Activated T-cell treated with anti-CD3 and anti-CD28 coated beads, Interleukin-2, amount 50 U/mL, for 1 hour (primary cell): ENCODE measurements at regions not wholly inside any gene's neighbourhood (a gene's known extent, or its start where the extent isn't known, plus 50 kb on each side); places are given as distances from the start of the nearest gene placed in this dataset.
"Not testable (repeated sequence)": the region's sequence is repeated elsewhere in the genome, so short reads cannot be mapped to it uniquely, and the experiment has no call there.

ENCODE experiments used
- DNase-seq: peaks from one replicate; pipeline ENCODE4 v3.0.0-alpha.2; 2020

DNA sequence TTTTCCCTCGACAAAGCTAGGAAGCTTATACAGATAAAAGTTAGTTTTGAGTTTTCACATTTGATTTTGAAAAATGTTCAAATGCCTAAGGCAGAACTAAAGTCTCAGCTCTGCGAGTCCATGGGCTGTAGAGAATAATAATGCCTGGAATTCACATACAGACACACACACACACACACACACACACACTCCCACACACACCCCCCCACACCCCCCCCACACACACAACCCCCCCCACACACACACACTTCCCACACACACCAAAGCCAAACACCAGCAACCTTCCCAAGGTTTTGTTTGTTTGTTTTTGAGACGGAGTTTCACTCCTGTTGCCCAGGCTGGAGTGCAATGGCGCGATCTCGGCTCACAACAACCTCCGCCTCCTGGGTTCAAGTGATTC is 62.8 kb upstream of the EIF5 start:
- no peak for DNase-seq

DNA sequence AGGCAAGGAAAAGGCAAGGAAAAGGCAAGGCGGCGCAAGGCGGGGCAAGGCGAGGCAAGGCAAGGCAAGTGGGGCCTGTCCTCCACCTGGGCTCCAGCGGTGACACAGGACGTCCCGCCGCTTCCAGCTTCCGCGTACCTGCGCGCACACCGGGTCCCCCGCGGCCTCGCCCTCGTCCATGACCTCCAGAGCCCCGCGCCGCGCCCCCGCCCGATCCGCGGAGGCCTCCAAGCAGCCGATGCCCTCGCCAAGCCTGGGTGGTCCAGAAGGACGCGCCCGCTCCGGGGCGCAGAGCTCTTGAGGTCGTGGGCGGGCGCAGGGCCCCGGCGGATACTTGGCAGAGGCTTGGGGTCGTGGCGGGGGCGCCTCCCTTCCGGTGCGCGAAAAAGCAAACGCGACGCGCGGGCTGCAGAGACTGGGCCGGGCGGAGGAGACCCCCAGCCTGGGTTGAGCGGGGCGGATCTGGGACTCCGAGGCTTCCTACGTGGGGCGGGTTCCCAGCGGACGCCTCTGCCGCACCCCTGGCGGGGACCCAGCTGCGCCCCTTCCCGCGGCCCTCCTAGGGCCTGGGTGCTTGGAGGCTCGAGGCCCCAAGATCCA is 60.8 kb upstream of the EIF5 start:
- DNase-seq, result no peak

DNA sequence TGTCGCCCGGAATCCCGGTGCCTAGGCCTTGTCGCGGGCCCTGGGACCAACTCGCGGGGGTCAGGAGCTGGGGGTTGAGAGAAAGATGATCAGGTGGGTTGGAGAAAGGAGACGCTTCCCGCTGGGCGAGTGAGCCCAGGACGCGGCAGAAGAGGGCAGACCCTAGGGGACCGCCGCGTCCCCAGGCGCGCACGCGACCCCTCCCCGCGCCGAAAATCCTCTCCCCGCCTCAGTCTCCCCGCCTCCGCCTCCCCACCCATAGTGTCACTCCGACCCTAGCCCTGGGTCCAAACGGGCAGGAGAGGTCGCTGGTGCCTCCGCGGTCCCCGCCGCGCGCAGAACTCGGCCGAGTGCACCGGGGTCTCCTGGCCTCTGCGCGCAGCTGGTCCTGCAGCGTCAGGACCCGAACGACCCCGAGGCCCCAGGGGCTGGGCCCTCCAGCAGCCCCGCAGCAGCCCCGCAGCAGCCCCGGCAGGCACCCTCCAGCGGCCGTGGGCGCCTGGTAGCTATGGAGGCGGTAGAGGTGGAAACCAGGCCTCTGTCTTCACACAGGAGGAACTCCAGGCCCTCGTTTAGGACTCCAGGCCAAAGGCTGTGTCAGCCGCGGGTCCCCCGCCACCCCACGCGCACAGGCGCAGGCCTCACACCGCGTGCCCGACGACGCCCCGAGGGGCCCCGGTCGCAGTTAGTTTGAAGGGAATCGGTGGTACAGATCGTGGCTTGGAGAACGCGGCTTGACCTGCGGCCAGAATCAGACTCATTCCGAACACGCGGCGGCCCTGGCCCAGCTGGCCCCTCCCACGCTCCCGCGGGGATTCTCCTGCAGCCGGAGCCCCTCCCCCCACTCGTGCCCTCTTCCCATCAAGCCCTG is 60.1 kb upstream of the EIF5 start:
- DNase-seq, result no peak

DNA sequence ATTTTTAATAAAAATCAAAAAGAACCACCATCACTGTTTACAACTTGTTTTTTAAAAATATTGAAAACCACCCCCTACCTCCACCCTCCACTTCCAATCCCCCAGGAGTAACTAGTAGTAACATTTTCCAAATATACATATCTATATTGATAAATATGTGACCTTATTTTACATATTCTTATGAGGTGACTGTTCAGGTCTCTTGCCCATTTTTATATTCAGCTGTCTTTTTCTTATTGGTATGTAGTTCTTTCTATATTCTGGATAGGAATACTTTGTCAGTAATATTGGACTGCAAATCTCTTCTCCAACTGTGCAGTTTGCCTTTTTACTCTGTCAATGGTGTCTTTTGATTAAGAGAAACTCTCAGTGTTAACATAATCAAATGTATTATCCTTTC is 59.0 kb upstream of the EIF5 start:
- DNase-seq, result no peak

DNA sequence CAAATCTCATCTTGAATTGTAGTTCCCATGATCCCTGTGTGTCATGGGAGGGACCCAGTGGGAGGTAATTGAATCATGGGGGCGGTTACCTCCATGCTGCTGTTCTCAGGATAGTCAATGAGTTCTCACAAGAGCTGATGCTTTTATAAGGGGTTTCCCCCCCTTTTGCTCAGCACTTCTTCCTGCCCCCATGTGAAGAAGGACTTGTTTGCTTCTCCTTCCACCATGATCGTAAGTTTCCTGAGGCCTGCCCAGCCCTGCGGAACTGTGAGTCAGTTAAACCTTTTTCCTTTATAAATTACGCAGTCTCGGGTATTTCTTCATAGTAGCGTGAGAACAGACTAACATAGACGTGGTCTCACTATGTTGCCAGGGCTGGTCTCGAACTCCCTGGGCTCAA is 56.1 kb upstream of the EIF5 start:
- no peak for DNase-seq

DNA sequence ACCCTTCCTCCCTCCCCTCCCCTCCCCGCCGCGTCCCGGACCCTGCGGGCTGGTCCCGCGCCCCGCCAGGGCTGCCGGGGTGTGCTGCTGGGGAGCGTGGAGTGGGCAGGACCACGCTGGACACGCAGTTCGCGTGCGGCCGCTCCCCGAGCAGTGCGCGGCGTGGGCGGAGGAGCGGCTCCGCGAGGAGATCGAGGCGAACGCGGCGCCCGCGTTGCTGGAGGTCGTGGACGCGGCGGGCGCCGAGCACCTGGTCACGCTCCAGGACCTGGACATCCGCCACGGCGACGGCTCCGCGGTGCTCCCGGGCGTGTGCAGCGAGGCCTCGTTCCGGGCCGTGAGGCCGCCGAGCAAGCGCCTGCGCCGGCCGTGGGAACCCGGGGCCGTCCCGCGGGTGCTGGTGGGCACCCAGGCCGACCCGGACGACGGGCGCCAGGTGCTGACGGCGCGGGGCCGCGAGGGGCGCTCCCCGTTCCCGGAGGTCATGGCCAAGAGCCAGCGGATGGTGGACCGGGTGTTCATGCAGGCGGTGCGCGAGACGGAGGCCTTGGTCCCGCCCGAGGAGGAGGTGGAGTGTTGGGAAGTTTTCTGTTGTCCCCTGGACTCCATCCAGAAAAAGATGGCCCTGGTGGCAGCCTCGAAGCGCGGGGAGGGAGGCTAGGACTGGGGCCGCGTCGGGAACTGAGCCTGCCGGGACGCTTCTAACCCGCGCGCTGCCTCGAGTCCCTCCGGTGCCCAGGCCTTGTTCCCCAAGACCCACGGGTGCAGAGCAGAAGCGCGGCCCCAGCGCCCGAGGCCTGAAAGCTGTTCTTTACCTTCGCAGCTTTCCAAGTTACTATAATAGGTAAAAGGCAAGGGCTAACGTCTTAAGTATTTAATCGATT is 54.7 kb upstream of the EIF5 start:
- no peak for DNase-seq

DNA sequence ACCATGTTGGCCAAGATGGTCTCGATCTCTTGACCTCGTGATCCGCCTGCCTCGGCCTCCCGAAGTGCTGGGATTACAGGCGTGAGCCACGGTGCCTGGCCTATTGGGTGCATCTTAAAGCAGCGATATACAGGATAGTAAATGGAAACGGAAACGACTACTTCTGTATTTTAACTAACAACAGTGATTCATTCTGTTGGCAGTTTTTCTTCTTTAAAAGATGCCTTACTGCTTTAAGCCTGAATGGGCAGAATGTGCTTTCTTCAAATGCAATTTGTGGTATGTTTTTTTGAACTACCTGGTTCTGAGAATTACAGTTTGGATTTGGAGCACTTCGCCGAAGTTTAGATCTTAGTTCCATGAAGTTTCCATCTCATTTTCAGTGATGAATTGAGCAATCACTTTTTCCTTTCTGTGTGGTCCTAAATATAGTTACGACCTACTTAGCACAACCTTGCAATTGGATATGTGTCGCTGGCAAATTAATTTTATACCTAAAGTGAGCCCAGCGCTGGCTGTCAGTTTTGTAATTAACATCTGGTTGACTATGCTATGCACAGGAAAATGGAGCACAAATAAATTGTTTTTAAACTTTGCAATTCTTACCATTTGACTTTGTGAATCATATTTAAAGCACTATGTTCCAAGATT is 53.6 kb upstream of the EIF5 start:
- no peak for DNase-seq

DNA sequence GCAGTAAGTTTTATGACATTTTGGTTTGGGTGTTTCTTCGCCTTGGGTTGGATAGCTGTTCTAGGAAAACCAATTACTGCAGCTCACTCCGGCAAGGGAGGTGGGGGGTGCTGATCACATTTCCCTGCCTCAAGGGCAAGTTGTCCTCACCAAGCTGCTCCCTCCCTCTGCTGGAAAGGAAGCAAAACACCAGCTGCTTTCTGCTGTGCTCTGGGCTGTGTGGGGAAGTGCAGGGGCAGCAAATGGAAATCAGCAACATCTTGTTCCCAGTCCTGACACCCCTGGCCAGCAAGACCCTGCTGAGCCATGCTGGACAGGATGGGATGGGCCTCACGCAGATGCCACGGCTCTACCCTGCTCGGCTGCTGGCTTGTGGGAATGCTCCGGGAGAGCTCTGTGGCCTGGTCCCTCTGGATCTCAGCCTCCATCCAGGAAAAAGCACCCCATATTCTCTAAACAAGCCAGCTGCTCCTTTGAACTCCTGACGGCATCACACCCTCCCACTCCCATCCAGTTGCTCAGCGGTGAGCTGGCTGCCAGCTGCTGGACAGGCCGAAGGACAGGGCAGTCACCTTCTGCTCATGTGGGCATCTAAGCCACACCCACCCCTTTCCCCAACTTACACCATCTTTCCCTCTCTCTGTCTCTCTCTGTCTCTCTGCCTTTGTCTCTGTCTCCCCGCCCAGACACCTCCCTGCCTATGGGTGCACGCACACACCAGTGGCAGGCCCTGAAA is 52.4 kb upstream of the EIF5 start:
- DNase-seq, result no peak

DNA sequence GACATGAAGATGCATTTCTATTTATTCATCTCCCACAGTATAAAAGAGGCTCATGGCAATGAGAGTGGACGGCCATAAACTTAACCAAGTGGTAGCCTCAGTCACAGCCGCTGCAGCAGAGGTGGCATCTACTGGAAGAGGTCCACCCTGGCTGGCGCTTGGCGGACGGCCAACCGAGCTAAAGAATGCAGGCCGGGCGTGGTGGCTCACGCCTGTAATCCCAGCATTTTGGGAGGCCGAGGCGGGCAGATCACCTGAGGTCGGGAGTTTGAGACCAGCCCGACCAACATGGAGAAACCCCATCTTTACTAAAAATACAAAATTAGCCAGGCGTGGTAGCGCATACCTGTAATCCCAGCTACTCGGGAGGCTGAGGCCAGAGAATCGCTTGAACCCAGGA is 51.7 kb upstream of the EIF5 start:
- not testable (repeated sequence) for DNase-seq

DNA sequence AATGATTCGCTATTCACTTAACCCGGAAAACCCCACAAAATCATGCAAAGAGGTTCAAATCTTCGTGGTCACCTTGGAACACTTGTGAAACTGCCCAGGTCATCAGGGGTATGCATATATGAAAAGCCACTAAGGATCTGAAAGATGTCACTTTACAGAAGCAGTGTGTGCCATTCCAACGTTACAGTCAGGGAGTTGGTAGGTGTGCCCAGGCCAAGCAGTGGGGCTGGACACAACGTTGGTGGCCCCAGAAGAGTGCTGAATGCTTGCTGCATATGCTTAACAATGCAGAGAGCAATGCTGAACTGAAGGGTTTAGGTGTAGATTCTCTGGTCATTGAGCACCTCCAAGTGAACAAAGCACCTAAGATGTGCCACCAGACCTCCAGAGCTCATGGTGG is 51.1 kb upstream of the EIF5 start:
- no peak for DNase-seq

DNA sequence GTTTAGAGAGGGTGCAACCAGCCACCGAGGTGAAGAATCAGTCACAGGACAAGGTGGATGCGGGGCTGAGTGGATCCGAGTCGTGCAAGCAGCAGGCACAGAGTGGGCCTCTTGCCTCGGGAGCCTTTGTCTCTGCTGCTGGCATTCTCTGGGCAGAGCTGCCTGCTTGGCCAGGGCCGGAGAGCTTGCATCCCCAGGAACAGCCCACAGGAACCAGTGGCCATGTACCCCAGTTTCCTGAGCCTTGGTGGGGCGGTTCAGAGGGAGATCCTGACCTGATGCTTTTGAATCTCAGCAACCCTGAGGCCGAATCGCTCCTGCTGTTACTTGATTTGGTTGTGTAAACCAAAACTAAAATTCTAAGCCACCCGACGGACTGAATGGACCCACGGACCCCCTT is 50.1 kb upstream of the EIF5 start:
- no peak for DNase-seq
